Adrenal gland (tissue), 9 donors: ENCODE measurements at regions not wholly inside any gene's neighbourhood (a gene's known extent, or its start where the extent isn't known, plus 50 kb on each side); places are given as distances from the start of the nearest gene placed in this dataset.

Source experiments
- DNase-seq, 7 donors: peaks; one replicate each; pipeline ENCODE4 v3.0.0-alpha.2; 2019 to 2020
- H3K27ac ChIP-seq, 5 donors: fragments of 200-600 bp; sonication (generic) in 4 of 5; 1 replicate in 3 of 5; 2 replicates in 2 of 5; pipeline versions ENCODE4 v1.5.1 to v1.8.0; 2016 to 2020; ENCODE audit warnings: mild to moderate bottlenecking in 1 of 5
- H3K27me3 ChIP-seq: fragments of 200-600 bp; 2 replicates; pipeline ENCODE4 v1.8.0; 2021
- H3K36me3 ChIP-seq, 2 donors: fragments of 200-600 bp; replicated peaks in 1 of 2; 1 replicate in 1 of 2; 2 replicates in 1 of 2; pipeline versions ENCODE4 v1.5.1 to v1.8.0; 2018 to 2022
- H3K4me1 ChIP-seq, 2 donors: fragments of 200-600 bp; replicated peaks in 1 of 2; 1 replicate in 1 of 2; 2 replicates in 1 of 2; pipeline versions ENCODE4 v1.5.1 to v1.8.0; 2018 to 2021
- H3K4me3 ChIP-seq, 4 donors: fragments of 200-600 bp; sonication (generic) in 3 of 4; one replicate each; pipeline ENCODE4 v1.5.1; 2016 to 2018
- H3K9me3 ChIP-seq, 3 donors: fragments of 200-600 bp; sonication (generic) in 1 of 3; replicated peaks in 1 of 3; 1 replicate in 2 of 3; 2 replicates in 1 of 3; pipeline versions ENCODE4 v1.5.1 to v1.8.0; 2016 to 2021
- POLR2A ChIP-seq, 2 donors: fragments of 450-650 bp; IDR thresholded peaks; one replicate each; pipeline ENCODE4 v1.6.1; 2017; ENCODE audit warnings: antibody characterized with exemption in 2 of 2, mild to moderate bottlenecking in 2 of 2, moderate library complexity in 1 of 2
- WGBS, 4 donors: extraction: QIAGEN DNeasy Blood & Tissue Kit in 2 of 4; methylation state at CpG; one replicate each; pipeline versions ENCODE4 v1.1.5 to v1.1.7; 2013 to 2017; 5-methylcytosine and 5-hydroxymethylcytosine counted together
- intact Hi-C, 2 donors: fragments of 100-400 bp; cut with DNase I; formaldehyde crosslinking; loops; one replicate each; pipeline versions ENCODE4 v1.14.1 to v1.15.0; 2022 to 2023
- TF ChIP-seq, protein P1 (sequence below), 6 experiments: fragments of 450-650 bp in 4 of 6; fragments of 200-600 bp in 2 of 6; sonication (generic) in 1 of 6; IDR thresholded peaks; 1 replicate in 5 of 6; 2 replicates in 1 of 6; pipeline versions ENCODE4 v1.5.1 to v1.8.0; 2016 to 2021; ENCODE audit warnings: antibody characterized with exemption in 6 of 6, mild to moderate bottlenecking in 2 of 6, moderate library complexity in 1 of 6
- donor health status: healthy with polysubstance abuse.
- donor health status: Bipolar disorder and iron deficiency.
- donor health status: DM: yes; HTN: yes; CAD: no.
- donor health status: DM: no; HTN: no; CAD: no.
- donor health status: DM: no; HTN: no; CAD: no.

DNA sequence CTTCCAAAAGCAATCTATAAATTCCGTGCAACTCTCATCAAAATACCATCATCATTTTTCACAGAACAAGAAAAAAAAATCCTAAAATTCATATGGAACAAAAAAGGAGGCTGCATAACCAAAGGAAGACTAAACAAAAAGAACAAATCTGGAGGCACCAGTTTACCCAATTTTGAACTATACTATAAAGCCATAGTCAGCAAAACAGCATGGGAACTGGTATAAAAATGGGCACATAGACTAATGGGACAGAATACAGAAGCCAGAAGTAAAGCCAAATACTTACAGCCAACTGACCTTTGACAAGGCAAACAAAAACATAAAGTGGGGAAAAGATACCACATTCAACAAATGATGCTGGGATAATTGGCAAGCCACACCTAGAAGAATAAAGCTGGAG lies 753.5 kb upstream of the PABPC4L start:
- no peak for DNase-seq
- Histone ChIP-seq H3K27ac (no peak overlapping the region), H3K4me3 (no peak overlapping the region), H3K27me3 (no peaks in the 10 kb centered on the region), H3K4me1 (no peaks in the 10 kb centered on the region), H3K9me3 (no peaks in the 10 kb centered on the region), H3K36me3 (no peaks in the 10 kb centered on the region)
- intact Hi-C loops, result no loop called here
- 63 to 72% (median 65%) methylated on average over 1 of the region's 1 CpG for WGBS, 4 donors
- TF ChIP-seq POLR2A (IDR thresholded peaks at IDR 0.05), result no peak

DNA sequence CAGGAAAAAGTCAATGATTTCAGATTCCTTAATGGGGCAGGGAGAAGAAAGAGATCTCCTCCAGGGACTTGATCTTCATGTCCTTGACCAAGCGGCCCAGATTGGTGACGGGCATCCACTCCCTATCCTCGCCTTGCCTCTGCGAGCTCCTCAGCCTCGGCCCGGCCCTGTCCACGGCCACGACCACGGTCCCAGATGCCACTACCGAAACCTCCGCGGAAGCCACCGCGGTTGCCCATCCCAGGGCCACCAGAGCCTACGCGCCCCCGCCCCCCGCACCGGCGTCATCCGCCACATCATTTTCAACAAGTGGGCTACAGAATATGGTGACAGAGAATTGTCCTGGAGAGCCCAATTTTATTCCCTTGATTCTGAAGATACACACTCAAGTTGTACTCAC lies 751.2 kb upstream of the PABPC4L start:
- Histone ChIP-seq H3K9me3 (no peaks in the 10 kb centered on the region), H3K36me3 (no peaks in the 10 kb centered on the region), H3K27me3 (no peaks in the 10 kb centered on the region), H3K4me3 (no peak overlapping the region), H3K4me1 (no peaks in the 10 kb centered on the region), H3K27ac (no peak overlapping the region)
- DNase-seq, result no peak
- TF ChIP-seq, protein P1, sequence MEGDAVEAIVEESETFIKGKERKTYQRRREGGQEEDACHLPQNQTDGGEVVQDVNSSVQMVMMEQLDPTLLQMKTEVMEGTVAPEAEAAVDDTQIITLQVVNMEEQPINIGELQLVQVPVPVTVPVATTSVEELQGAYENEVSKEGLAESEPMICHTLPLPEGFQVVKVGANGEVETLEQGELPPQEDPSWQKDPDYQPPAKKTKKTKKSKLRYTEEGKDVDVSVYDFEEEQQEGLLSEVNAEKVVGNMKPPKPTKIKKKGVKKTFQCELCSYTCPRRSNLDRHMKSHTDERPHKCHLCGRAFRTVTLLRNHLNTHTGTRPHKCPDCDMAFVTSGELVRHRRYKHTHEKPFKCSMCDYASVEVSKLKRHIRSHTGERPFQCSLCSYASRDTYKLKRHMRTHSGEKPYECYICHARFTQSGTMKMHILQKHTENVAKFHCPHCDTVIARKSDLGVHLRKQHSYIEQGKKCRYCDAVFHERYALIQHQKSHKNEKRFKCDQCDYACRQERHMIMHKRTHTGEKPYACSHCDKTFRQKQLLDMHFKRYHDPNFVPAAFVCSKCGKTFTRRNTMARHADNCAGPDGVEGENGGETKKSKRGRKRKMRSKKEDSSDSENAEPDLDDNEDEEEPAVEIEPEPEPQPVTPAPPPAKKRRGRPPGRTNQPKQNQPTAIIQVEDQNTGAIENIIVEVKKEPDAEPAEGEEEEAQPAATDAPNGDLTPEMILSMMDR (IDR thresholded peaks at IDR 0.05), result no peak
- no peak for TF ChIP-seq POLR2A (IDR thresholded peaks at IDR 0.05)
- WGBS, 4 donors, result 90 to 96% (median 94%) methylated on average over 21 of the region's 21 CpGs
- intact Hi-C loops, result no loop called here

DNA sequence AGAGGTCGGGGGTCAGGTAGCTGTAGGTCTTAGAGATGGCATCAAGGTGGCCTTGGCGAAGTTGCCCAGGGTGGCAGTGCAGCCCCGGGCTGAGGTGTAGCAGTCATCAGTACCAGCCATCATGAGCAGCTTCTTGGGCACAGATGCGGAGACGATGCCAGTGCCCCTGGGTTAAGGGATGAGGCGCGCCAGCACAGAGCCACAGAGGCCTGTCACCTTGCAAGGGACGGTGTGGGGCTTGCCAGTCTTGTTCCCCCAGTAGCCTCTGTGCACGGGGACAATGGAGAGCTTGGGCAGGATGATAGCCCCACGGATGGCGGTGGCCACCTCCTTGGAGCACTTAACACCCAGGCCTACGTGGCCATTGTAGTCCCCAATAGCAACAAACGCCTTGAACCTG lies 750.7 kb upstream of the PABPC4L start:
- Histone ChIP-seq H3K9me3 (no peaks in the 10 kb centered on the region), H3K36me3 (no peaks in the 10 kb centered on the region), H3K27ac (no peak overlapping the region), H3K4me1 (no peaks in the 10 kb centered on the region), H3K27me3 (no peaks in the 10 kb centered on the region), H3K4me3 (no peak overlapping the region)
- DNase-seq, result no peak
- TF ChIP-seq POLR2A (IDR thresholded peaks at IDR 0.05), result no peak
- TF ChIP-seq, protein P1 (IDR thresholded peaks at IDR 0.05), result no peak
- 84 to 92% (median 88%) methylated on average over 7 to 13 of the region's 13 CpGs for WGBS, 4 donors
- intact Hi-C loops, result no loop called here

DNA sequence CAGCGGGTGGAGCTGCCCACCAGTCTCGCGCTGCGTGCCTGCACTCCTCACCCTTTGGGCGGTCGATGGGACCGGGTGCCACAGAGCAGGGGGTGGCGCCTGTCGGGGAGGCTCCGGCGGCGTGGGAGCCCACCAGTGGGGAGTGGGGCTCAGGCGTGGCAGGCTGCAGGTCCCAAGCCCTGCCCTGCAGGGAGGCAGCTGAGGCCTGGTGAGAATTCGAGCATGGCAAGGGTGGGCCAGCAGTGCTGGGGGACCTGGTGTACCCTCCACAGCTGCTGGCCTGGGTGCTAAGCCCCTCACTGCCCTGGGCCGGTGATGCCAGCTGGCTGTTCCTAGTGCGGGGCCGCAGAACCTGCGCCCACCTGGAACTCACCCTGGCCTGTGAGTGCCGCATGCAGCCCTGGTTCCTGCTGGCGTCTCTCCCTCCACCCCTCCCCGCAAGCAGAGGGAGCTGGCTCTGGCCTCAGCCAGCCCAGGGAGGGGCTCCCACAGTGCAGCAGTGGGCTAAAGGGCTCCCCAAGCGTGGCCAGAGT lies 746.6 kb upstream of the PABPC4L start:
- no peaks in the 10 kb centered on the region for H3K27me3 ChIP-seq
- no peak overlapping the region for H3K4me3 ChIP-seq
- H3K27ac ChIP-seq, result no peak overlapping the region
- intact Hi-C loops, result no loop called here
- H3K36me3 ChIP-seq, result no peaks in the 10 kb centered on the region
- H3K9me3 ChIP-seq, result no peaks in the 10 kb centered on the region
- TF ChIP-seq, protein P1 (IDR thresholded peaks at IDR 0.05), result no peak
- TF ChIP-seq POLR2A (IDR thresholded peaks at IDR 0.05), result no peak
- H3K4me1 ChIP-seq, result no peaks in the 10 kb centered on the region
- 87 to 93% (median 90%) methylated on average over 4 to 22 of the region's 22 CpGs for WGBS, 4 donors
- no peak for DNase-seq

DNA sequence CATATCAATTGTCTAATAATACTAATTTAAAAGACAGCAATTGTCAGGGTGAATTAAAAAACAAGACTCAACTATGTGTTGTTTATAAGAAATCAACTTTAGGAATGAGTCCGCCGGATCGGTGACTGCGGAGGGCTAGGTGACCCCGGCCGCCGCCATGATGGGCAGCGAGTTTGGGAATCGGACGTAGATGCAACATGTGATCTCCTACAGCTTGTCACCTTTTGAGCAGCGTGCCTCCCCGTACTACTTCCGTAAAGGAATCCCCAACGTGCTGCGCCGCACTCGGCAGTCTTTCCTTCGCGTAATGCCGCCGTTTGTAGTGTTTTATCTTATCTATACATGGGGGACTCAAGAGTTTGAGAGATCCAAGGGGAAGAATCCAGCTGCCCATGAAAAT lies 742.5 kb upstream of the PABPC4L start:
- intact Hi-C loops, result no loop called here
- no peaks in the 10 kb centered on the region for H3K4me1 ChIP-seq
- no peak overlapping the region for H3K27ac ChIP-seq
- WGBS, 4 donors, result 88 to 96% (median 93%) methylated on average over 21 of the region's 21 CpGs
- H3K4me3 ChIP-seq, result no peak overlapping the region
- H3K27me3 ChIP-seq, result no peaks in the 10 kb centered on the region
- no peak for TF ChIP-seq POLR2A (IDR thresholded peaks at IDR 0.05)
- TF ChIP-seq, protein P1 (IDR thresholded peaks at IDR 0.05), result no peak
- no peaks in the 10 kb centered on the region for H3K9me3 ChIP-seq
- no peak for DNase-seq
- no peaks in the 10 kb centered on the region for H3K36me3 ChIP-seq
